Raji (cell line): ENCODE measurements at regions not wholly inside any gene's neighbourhood (a gene's known extent, or its start where the extent isn't known, plus 50 kb on each side); places are given as distances from the start of the nearest gene placed in this dataset.

ENCODE experiments used
- POLR2A ChIP-seq: IDR thresholded peaks from 2 replicates; pipeline ENCODE4 v1.6.1; 2011; ENCODE audit warnings: low read depth, low read length, control low read depth; ENCODE audit not compliant: insufficient read depth

GRCh38 chr3:182212479-182213076, 500.9 kb downstream of the SOX2 start:
- no peak for TF ChIP-seq POLR2A

DNA sequence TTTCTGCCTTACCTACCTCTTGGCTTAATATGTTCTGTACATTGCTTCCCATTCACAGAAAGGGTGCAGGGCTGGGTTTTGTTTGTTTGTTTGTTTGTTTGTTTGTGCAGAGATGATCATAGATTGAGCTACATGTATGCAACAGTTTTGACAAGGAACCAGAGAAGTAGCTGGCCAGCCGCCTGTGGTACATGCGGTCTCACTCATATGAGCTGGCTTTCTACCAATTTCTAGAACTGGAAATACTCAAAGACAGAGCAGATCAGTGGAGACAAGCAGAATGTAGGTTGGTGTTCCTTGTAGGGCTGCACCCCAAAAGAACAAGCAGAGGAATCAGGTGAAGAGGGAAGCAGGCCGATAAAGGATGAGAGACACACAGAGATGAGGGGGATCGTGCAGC, 502.7 kb downstream of the SOX2 start:
- TF ChIP-seq POLR2A: no peak

GRCh38 chr3:182215881-182216280, 504.2 kb downstream of the SOX2 start:
- no peak for TF ChIP-seq POLR2A

GRCh38 chr3:182216311-182216970, 504.7 kb downstream of the SOX2 start:
- no peak for TF ChIP-seq POLR2A

DNA sequence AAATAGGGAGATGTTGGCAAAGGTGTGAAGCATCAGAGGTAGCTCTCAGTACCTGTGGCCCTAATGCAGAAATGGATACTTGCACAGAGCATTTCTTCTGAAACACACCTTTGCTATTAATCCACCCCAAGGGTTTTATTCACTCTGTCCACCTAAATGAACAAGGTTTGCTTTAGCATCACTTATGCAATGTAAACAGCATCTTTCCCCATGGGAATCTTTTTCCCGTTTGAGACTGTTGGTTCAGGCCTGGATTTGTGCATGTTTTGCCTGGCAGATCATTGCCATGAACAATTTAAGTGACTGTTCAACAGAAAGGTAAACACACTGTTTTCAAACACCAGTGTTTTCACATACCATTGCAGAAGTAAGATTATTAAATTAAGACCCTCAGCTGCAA, 508.3 kb downstream of the SOX2 start:
- TF ChIP-seq POLR2A: no peak

- no peak for TF ChIP-seq POLR2A
These were observed 508.7 kb downstream of the SOX2 start for GRCh38 chr3:182220471-182220870.

- no peak for TF ChIP-seq POLR2A
These were observed 515.3 kb downstream of the SOX2 start for GRCh38 chr3:182226995-182227394.

DNA sequence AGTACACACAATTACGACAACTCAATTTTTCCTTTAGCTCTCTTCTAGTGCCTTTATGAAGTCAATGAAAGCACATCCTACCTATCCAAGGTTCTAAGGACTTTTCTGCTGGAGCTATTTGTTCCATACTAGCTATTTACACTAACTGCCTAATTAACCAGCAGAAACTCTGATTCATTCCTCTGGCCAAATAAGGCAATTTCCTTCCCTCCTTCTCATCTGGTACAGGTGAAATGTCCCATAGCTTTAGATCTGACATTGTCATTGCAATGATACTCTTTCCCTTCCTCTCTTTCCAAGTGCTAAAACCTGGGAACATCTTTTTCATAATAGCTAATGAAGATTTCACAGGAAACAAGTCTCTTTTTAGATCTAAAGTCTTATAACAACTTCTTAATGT, 521.7 kb downstream of the SOX2 start:
- no peak for TF ChIP-seq POLR2A

DNA sequence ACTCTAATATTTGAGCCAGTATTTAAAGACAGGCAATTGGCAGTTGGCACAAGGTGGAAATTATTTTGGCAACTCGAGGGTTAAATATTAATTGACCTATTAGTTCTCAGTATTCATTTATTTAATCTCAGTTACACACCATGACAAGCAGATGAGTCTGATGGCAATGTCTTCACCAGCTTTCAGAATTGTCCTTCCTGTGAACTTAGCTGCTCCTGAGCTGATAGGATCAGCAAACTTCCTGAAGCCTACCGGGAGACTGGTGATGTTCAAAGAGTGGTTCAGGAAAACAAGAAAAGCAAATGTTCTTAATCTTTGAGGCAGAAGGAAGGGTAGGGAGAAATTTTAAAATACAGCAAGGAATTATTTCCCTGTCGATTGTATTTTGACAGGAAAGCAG, 522.2 kb downstream of the SOX2 start:
- TF ChIP-seq POLR2A: no peak

DNA sequence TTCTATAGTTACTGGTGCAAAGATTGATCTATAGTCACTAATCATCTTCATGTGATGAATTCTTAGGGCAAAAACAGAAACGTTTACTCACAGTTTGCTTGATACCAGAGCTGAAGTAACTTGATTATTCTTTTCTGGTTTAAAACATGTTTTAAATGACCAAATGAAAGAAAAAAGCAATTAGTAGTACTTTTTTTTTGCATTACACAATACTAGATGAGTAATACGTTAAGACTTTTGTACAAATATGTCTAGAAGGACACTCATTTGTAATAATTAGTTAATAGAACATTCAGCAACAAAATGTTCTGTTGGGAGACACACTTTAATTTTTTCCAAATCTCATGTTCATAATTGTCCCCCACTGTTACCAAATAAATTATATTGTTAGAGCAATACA, 523.2 kb downstream of the SOX2 start:
- no peak for TF ChIP-seq POLR2A

- no peak for TF ChIP-seq POLR2A
These were observed 523.8 kb downstream of the SOX2 start for GRCh38 chr3:182235504-182235903.

GRCh38 chr3:182238126-182238525, 526.4 kb downstream of the SOX2 start:
- TF ChIP-seq POLR2A: no peak

- no peak for TF ChIP-seq POLR2A
These were observed 527.6 kb downstream of the SOX2 start for GRCh38 chr3:182239316-182239715.

DNA sequence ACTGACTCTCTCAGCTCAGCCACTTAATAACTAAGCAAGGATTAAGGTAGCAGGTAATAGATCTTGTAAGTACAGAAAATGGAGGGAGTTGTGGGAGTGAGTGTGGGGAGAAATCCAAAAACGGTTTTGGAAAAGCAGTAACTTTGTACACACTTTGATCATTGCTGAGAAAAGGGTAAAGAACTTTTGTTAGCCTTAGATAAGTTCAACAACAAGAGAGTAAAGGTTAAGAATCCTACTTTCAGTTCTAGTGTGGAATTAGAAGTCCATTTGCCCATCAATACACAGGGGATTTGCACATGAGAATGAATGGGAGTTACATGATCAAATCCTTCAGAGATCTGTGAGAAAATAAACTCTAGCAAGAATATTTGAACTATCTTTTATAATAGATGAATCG, 528.7 kb downstream of the SOX2 start:
- TF ChIP-seq POLR2A: no peak

- no peak for TF ChIP-seq POLR2A
These were observed 529.6 kb downstream of the SOX2 start for GRCh38 chr3:182241196-182241765.

GRCh38 chr3:182241766-182242488, 530.2 kb downstream of the SOX2 start:
- no peak for TF ChIP-seq POLR2A

- no peak for TF ChIP-seq POLR2A
These were observed 530.8 kb downstream of the SOX2 start for GRCh38 chr3:182242489-182242942.

- no peak for TF ChIP-seq POLR2A
These were observed 531.9 kb downstream of the SOX2 start for GRCh38 chr3:182243625-182244024.
